H1 (cell line): ENCODE measurements at regions not wholly inside any gene's neighbourhood (a gene's known extent, or its start where the extent isn't known, plus 50 kb on each side); places are given as distances from the start of the nearest gene placed in this dataset.

Source experiments
- CHD2 ChIP-seq: IDR thresholded peaks from 2 replicates; pipeline ENCODE4 v1.6.1; 2012; ENCODE audit warnings: low read length, improper control_type of control experiment
- KDM5A ChIP-seq: fragments of 200-600 bp; IDR thresholded peaks from 2 replicates; pipeline ENCODE4 v1.7.1; 2012; ENCODE audit warnings: mild to moderate bottlenecking, low read length, inconsistent platforms, mixed read lengths
- RFX5 ChIP-seq: IDR thresholded peaks from 2 replicates; pipeline ENCODE4 v1.6.1; 2011; ENCODE audit warnings: low read depth, low read length, improper control_type of control experiment, borderline replicate concordance
- RNF2 ChIP-seq: fragments of 200-900, 300-1000 bp; sonication (generic); IDR thresholded peaks from 2 replicates; pipeline ENCODE4 v1.7.1; 2016; ENCODE audit warnings: borderline replicate concordance, low read depth, mild to moderate bottlenecking, antibody characterized with exemption, low read length; ENCODE audit not compliant: poor library complexity, severe bottlenecking; ENCODE audit errors: missing control alignments
- SP2 ChIP-seq: IDR thresholded peaks from 2 replicates; pipeline ENCODE4 v1.6.1; 2012; ENCODE audit warnings: mild to moderate bottlenecking, low read length, inconsistent platforms

DNA sequence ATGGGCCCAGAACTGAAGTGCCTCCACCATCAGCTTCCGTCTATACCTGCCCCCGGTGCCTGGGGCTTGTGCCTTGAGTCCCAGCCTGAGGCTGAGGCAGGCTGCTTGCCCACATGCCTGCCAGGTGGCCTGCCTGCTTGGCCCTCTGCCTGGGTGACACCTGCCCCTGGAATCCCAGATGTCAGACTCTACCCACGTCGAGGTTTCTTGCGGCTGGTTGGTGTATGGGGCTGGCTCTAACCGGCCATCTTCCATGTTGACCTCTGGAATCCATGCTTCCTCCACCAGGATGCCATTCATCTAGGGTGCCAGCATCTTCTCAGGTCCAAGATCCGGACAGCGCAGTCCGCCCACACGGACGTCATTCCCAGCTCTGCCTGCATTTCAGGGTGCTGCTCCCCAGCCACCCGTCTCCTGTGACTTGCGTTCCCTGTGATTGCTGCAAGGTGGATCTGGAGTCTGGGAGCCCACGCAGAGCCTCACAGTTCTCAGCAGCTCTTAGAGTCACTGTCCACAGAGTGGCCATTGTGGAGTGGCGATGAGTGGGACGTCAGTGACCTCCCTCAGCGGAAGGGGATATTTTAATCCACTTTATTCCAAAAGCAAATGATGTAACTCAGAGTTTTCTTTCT lies 298.1 kb downstream of the TCERG1L start (continued):
- TF ChIP-seq CHD2: no peak
- TF ChIP-seq RFX5: no peak
- TF ChIP-seq KDM5A: no peak
- TF ChIP-seq RNF2: no peak
- no peak for TF ChIP-seq SP2
